OCI-LY7 (cell line): ENCODE measurements at regions not wholly inside any gene's neighbourhood (a gene's known extent, or its start where the extent isn't known, plus 50 kb on each side); places are given as distances from the start of the nearest gene placed in this dataset.
"Not testable (repeated sequence)": the region's sequence is repeated elsewhere in the genome, so short reads cannot be mapped to it uniquely, and the experiment has no call there.

ENCODE experiments used
- CTCF ChIP-seq: fragments of 200-600 bp; sonication (generic); conservative IDR thresholded peaks from 2 replicates; pipeline ENCODE4 v1.5.1; 2014; ENCODE audit warnings: mild to moderate bottlenecking, antibody characterized with exemption, low read length, moderate library complexity, mixed read lengths
- EZH2phosphoT487 ChIP-seq: fragments of 200-600 bp; sonication (generic); IDR thresholded peaks from 2 replicates; pipeline ENCODE4 v1.6.1; 2018; ENCODE audit warnings: low read depth, borderline replicate concordance, mild to moderate bottlenecking, mixed run types, antibody characterized with exemption, low read length, moderate library complexity, mixed read lengths

DNA sequence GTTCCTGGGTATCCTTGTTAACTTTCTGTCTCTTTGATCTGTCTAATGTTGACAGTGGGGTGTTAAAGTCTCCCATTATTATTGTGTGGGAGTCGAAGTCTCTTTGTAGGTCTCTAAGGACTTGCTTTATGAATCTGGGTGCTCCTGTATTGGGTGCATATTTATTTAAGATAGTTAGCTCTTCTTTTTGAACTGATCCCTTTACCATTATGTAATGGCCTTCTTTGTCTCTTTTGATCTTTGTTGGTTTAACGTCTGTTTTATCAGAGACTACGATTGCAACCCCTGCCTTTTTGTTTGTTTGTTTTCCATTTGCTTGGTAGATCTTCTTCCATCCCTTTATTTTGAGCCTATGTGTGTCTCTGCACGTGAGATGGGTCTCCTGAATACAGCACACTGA, 612.4 kb upstream of the GBE1 start:
- TF ChIP-seq CTCF, EZH2phosphoT487: not testable (repeated sequence)
